Spleen (tissue), 7 donors: ENCODE measurements at regions not wholly inside any gene's neighbourhood (a gene's known extent, or its start where the extent isn't known, plus 50 kb on each side); places are given as distances from the start of the nearest gene placed in this dataset.

ENCODE experiments used
- POLR2AphosphoS5 ChIP-seq, 3 donors: sonication (generic); formaldehyde crosslinking; IDR thresholded peaks; one replicate each; pipeline ENCODE4 v1.5.1; 2017; ENCODE audit warnings: antibody characterized with exemption in 3 of 3
- TF ChIP-seq, protein P1 (sequence below), 11 experiments: fragments of 200-600 bp in 7 of 11; fragments of 450-650 bp in 4 of 11; sonication (generic) in 4 of 11; IDR thresholded peaks in 8 of 11; conservative IDR thresholded peaks in 3 of 11; 1 replicate in 7 of 11; 2 replicates in 4 of 11; pipeline versions ENCODE4 v1.4.0 to v1.8.0; 2016 to 2021; ENCODE audit warnings: antibody characterized with exemption in 11 of 11, inconsistent platforms in 4 of 11, mild to moderate bottlenecking in 1 of 11
- donor health status: DM: no; HTN: no; CAD: no; lungs with moderate emphysema.
- donor health status: DM: no; HTN: no; CAD: no.
- donor health status: DM: no; HTN: no; CAD: no.

DNA sequence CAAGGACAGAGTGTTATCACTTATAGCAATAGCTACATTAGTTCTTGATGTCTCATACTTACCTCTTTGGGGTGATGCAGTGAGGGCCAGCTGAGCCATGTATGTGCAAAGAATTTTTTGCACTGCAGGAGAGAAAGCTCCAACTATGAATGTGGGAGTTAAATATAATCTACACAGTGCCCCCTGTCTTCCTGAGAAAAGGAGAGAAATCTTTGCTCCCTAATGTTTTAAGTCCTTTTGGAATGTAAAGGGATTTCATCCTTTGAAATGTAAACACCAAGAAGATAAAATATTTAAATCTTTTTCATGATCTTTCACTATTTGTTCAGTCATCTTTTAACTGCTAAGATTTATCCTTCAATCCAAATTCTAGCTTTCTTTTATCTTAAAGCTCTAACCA, 822.1 kb downstream of the TENT5A start:
- TF ChIP-seq, protein P1, sequence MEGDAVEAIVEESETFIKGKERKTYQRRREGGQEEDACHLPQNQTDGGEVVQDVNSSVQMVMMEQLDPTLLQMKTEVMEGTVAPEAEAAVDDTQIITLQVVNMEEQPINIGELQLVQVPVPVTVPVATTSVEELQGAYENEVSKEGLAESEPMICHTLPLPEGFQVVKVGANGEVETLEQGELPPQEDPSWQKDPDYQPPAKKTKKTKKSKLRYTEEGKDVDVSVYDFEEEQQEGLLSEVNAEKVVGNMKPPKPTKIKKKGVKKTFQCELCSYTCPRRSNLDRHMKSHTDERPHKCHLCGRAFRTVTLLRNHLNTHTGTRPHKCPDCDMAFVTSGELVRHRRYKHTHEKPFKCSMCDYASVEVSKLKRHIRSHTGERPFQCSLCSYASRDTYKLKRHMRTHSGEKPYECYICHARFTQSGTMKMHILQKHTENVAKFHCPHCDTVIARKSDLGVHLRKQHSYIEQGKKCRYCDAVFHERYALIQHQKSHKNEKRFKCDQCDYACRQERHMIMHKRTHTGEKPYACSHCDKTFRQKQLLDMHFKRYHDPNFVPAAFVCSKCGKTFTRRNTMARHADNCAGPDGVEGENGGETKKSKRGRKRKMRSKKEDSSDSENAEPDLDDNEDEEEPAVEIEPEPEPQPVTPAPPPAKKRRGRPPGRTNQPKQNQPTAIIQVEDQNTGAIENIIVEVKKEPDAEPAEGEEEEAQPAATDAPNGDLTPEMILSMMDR (IDR thresholded peaks at IDR 0.05 in 8 of 11, conservative IDR thresholded peaks at IDR 0.05 in 3 of 11), result no peak
- TF ChIP-seq POLR2AphosphoS5 (IDR thresholded peaks at IDR 0.05), result no peak
